KOPT-K1 (cell line): ENCODE measurements at regions not wholly inside any gene's neighbourhood (a gene's known extent, or its start where the extent isn't known, plus 50 kb on each side); places are given as distances from the start of the nearest gene placed in this dataset.

ENCODE experiments used
- H3K27ac ChIP-seq: fragments of 200-600 bp; sonication (generic); 2 replicates; pipeline ENCODE4 v1.5.1; 2016; ENCODE audit warnings: antibody characterized with exemption, mild to moderate bottlenecking, low read depth, low read length; ENCODE audit not compliant: poor library complexity, severe bottlenecking
- H3K36me3 ChIP-seq: fragments of 200-600 bp; sonication (generic); 2 replicates; pipeline ENCODE4 v1.5.1; 2017; ENCODE audit warnings: antibody characterized with exemption, mild to moderate bottlenecking, low read length, moderate library complexity; ENCODE audit not compliant: insufficient read depth
- H3K9me3 ChIP-seq: fragments of 200-600 bp; sonication (generic); 2 replicates; pipeline ENCODE4 v1.5.1; 2017; ENCODE audit warnings: antibody characterized with exemption, low read length, mild to moderate bottlenecking; ENCODE audit not compliant: insufficient read depth, poor library complexity, severe bottlenecking

DNA sequence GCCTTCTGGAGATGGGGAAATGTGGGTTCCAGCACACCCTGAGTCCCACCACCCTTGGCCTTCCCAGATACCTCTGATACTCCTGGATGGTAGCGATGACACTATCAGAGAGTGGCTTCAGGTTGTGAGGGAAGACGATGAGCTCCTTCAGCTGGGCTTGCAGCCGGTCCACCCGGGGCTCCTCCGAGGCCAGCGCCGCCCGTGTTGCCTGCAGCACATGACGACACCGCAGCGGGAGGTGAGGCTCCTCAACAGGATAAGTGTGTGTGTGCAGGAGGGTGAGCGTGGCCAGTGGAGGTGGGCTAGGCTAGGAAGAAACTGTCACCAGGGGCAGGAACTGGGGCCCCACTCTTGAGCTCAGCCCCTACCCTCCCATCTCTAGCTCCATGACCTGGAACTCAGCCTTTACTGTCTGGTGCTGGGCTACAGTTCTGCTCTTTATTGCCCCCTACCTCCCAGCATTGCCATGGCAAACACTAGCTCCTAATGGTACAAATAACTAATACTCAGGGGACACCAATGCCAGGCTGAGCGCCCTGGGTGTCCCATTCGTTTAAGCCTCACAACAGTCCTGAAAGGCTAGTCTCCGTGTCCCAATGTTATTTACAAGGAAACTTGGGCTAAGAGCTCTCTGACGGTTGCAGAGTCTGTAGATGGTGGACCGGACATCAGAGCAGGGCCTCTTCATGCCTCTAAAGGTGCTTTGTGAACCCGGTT, 64.1 kb downstream of the SYNE3 start:
- Histone ChIP-seq H3K27ac (no peak overlapping the region), H3K36me3 (peaks cover 44% of the 10 kb centered on the region; the same call in 1 of the 2 replicates), H3K9me3 (no peaks in the 10 kb centered on the region)

DNA sequence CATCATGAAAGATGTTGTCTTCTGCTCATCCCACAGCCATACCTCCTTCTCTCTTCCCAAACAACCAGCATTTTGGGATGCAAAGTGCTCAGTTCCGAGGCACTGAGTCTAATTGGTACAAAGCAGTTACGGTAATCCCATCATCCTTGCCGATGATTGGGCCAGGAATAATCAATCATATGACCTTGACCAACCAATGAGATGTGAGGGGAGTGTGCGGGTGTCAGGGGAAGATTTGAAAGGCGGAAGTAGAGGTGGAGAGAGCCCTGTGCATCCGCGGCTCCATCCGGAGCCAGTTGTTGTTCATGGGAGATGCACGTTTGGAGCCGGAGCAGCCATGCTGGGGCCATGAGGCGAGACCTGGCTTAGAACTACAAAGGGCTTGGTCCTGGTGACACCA, 67.3 kb downstream of the SYNE3 start:
- H3K36me3 ChIP-seq, result peaks cover 34% of the 10 kb centered on the region; the same call in 1 of the 2 replicates

DNA sequence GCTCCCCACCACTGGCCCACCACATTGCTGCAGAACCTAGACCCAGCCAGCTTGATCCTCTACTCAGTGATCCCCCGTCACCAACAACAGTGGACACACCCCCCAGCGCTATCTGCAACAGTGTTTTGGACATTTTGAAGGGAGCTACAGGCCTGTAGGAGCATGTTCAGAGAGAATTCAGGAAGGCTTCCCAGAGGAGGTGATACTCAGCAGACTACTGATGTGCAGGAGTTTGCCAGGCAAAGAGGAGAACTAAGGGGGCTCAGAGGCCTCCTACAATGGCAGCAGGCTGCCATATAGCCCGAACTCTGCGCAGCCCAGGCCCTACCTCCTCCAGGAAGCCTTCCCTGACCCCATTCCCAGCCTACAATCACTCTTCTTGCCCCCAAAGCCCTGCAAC, 70.0 kb downstream of the SYNE3 start:
- Histone ChIP-seq H3K9me3 (no peaks in the 10 kb centered on the region), H3K36me3 (peaks cover 27% of the 10 kb centered on the region; the same call in 1 of the 2 replicates), H3K27ac (no peak overlapping the region)

More for the DNA sequence above, 67.3 kb downstream of the SYNE3 start:
- H3K27ac ChIP-seq, result no peak overlapping the region
- no peaks in the 10 kb centered on the region for H3K9me3 ChIP-seq

DNA sequence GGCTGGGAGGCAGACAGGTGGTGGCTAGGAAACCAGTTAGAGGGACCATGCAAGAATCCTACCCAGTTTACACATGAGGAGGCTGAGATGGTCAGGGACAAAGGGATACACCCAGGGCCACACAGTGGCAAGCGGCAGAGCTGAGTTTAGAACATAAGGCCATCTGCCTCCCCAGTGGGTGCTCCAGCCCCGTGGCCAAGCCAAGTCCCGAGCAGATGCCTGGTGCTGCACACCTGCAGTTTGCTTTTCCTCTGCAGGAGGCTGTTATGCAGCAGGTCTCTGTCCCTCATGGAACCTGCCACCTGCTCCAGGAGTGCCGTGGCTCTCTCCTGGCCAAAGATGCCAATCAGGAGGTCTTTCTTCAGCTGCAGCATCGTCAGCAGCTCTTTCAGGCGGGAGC, 70.8 kb downstream of the SYNE3 start:
- H3K36me3 ChIP-seq, result peaks cover 19% of the 10 kb centered on the region; the same call in 1 of the 2 replicates
- no peaks in the 10 kb centered on the region for H3K9me3 ChIP-seq
- no peak overlapping the region for H3K27ac ChIP-seq

DNA sequence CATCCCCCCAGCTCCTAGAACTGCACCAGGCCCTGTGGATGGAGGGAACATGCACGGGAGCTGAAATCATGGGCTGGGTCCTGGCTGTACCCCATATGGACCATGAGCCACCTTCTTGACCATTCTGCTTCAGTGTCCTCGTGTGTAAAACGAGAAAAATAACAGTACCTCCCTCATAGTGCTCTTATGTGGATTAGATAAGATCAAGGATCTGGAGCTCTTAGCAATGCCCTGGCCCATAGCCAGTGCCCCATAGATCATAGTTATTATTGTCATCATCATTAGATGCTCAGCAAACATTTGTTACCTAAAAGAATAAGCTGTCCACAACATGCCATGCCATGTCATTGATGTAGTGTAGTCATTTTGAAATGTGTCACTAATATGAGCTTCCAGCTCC, 71.3 kb downstream of the SYNE3 start:
- no peaks in the 10 kb centered on the region for H3K9me3 ChIP-seq

DNA sequence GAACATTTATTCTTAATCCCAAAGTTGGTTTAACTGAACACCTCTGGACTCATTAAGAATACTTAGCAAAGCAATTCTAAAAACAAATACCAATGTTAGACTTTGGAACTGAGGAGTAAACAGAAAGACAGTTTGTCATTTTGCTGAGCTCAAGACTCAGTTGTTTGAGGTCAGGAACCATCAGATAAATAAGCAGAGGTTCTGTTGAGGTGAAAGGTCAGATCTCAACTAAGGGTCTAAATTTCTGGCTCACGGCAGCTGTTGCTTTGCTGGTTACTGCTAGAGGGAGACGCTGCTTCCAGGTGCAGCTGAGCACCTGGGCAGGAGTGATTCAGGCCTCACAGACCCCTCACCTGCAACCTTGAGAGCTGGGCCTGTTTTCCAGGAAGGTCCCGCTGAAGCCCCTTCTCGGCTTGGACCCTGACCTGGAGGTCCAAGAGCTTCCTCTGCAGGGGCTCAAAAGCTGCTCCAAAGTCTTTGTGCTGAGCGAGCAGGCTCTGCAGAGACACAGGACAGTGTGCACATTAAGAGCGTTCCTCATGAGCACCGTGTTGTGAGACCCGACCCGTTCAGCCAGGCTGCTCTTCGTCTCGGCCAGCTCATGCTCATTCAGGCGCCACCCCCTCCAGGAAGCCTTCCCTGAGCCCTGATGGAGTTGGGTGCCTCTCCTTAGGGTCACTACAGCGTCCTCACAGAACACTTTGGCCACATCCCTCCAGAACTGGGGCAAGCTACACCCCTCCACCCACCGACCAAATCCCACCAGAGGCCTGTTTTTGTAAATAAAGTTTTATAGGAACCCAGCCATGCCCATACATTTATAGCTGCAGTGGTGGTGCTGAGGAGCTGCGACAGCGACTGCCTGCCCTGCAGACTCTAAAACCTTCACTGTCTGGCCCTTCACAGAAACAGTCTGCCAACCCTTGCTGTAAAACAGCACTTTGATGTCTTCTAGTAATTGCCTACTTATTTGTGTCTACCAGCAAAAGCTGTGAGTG, 72.0 kb downstream of the SYNE3 start:
- H3K9me3 ChIP-seq, result no peaks in the 10 kb centered on the region
- no peak overlapping the region for H3K27ac ChIP-seq
- peaks cover 16% of the 10 kb centered on the region; the same call in 1 of the 2 replicates for H3K36me3 ChIP-seq

More for the DNA sequence above, 71.3 kb downstream of the SYNE3 start:
- Histone ChIP-seq H3K27ac (no peak overlapping the region), H3K36me3 (peaks cover 17% of the 10 kb centered on the region; the same call in 1 of the 2 replicates)

DNA sequence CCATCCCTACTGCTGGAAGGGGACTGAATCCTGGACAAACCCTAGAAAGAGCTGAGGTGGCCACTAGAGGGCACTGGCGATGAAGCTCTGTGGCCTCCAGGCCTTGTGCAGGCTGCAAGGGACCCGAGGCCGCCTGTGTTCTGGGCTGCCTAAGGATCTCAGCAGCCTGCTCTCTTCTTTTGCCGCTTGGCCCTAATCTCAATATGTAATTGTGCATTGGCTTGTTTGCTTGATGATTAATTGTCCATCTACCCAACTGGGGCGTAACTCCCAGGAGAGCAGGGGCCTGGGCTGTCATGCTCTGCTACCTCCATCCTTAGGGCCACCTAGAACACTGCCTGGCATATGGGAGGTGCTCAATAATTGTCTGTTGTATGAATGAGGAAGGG, 73.8 kb downstream of the SYNE3 start:
- Histone ChIP-seq H3K27ac (no peak overlapping the region), H3K36me3 (peaks cover 14% of the 10 kb centered on the region; the same call in 1 of the 2 replicates), H3K9me3 (no peaks in the 10 kb centered on the region)

DNA sequence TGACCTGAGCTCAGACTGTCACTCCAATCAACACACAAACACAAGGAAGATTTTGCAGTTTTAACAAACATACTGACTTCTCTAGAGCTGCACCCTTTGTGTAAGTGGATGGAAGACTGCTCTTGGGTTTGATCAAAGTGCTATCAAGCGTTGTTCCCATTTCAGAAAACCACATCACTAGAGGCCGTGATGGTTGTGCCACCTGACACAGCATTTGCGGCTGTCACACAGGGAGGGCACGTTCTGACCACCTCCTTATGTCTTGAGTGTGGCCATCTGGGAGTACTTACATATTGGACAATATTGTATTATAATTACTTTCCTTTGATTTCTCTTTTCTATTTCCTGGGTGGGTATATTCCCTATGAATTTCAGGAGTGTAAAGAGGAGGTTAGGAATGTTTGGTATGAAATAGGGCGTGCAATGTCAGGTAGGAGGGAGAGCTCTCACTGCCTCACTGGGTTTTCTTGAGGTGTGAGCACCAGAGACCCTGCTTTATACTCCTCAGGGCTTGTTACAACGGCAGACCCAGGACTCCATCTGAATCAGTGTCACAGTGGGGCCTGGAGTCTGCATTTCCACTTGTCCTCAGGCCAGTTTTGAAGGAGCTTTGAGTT, 74.3 kb downstream of the SYNE3 start:
- Histone ChIP-seq H3K36me3 (peaks cover 19% of the 10 kb centered on the region; the same call in 1 of the 2 replicates), H3K27ac (no peak overlapping the region), H3K9me3 (no peaks in the 10 kb centered on the region)

DNA sequence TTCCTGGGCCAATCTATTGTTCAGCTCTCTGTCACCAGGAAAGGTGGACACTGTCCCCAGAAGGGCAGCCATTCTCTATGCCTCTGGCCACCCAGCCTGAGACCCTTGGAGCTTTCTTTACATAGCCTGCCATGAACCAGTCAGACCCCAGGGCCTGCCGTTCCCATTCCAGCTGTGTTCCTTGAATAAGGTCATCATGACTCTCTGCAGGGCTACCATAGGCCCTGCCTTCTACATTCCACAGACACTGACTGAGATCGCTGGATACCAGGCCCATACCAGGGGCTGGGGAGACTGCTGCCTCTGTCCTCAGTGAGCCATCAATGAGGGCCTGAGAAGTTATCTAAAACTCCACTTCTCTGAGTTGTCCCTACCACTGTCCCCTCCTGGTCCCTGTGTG, 75.5 kb downstream of the SYNE3 start:
- no peak overlapping the region for H3K27ac ChIP-seq
- H3K36me3 ChIP-seq, result peaks cover 30% of the 10 kb centered on the region; the same call in 1 of the 2 replicates
- no peaks in the 10 kb centered on the region for H3K9me3 ChIP-seq

DNA sequence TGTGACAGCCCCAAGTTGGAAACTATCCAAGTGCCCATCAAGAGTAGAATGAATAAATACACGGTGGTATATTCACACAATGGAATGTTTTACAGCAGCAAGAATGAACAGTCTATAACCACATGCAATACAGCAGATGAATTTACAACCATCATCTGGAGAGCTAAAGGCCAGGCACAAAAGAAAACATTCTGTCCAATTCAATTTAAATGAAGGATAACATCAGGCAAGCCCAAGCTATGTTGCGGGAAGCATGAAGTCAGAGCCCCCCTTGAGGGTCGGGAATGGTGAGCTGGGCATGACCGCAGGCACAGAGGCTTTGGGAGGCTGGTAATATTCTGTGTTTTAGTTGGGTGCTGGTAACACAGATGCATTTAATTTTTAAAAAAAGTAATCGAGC, 76.0 kb downstream of the SYNE3 start:
- Histone ChIP-seq H3K36me3 (peaks cover 31% of the 10 kb centered on the region; the same call in 1 of the 2 replicates), H3K9me3 (no peaks in the 10 kb centered on the region), H3K27ac (no peak overlapping the region)

DNA sequence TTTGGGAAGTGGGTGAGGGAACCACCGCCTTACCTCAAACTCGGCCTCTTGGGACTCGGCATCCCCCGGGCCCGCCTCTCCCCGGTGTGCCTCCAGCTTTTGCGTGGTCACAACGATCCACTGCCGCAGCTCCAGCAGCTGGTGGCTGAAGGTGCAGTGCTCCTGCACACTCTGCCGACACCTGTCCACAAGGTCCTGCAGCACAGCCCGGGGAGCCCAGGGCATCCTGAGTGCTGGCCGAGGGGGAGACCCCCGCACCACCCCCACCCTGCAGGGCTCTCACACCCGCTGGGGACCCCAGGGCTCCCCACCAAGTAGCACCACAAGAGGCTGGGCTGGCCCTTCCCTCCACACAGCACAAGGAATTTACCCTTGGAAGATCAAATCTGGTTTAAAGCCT, 76.6 kb downstream of the SYNE3 start:
- no peak overlapping the region for H3K27ac ChIP-seq
- H3K9me3 ChIP-seq, result no peaks in the 10 kb centered on the region
- H3K36me3 ChIP-seq, result peaks cover 31% of the 10 kb centered on the region; the same call in 1 of the 2 replicates

DNA sequence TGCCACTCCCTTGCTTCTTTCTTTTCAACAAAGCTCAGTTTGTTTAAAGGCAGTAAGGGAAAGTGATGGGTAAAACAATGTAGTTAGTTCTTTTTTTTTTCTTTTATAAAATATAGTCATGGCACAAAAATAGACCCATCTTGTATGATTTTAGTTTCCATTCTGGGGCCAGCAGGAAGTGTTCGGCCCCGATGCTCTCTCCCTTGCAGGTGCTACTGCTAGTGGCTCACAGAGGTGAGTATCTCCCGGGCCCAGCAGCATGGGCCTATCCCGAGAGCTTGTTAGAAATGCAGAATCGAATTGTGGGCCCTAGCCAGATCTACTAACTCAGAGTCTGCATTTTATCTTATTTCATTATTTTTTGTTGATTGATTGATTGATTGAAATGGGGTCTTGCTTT, 78.7 kb downstream of the SYNE3 start:
- Histone ChIP-seq H3K27ac (no peak overlapping the region), H3K36me3 (peaks cover 47% of the 10 kb centered on the region; the same call in 1 of the 2 replicates), H3K9me3 (no peaks in the 10 kb centered on the region)

DNA sequence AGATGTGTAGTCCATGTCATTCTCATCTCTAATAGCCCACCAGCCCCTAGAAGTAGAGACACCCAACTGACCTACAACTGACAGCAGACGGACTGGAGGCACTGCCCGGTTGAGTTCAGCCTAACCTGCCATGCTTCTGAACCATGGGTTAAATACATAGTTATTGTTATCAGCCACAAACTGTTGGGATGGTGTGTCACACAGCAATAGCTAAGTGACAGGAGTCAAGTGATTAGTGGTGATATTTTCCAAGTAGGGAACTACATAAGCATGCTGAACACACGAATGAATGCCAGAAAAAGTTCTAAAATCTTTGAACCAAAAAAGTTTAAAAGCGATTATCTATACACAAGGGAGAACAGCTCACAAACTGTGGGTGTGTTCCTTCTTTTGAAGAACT, 80.1 kb downstream of the SYNE3 start:
- H3K36me3 ChIP-seq, result peaks cover 58% of the 10 kb centered on the region; the same call in 1 of the 2 replicates
- H3K27ac ChIP-seq, result no peak overlapping the region

DNA sequence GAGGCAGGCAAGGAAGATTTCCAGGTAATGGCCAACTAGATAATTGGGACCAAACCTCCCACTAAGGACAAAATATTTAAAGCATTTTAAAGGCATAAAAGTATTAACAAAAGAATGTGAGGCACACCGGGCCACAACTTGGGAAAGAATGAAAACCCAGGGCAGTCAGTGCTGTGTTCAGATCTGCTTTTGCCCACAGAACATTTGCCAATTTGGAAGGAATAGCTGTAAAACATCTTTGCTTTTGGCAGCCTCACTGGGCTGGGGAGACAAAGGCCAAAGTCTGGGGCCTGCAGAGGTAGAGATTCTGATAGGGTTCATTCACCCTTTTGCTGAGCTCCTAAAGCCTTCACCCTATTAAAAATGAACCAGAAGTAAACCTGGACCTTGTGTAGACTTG, 82.3 kb downstream of the SYNE3 start:
- Histone ChIP-seq H3K27ac (no peak overlapping the region), H3K9me3 (no peaks in the 10 kb centered on the region), H3K36me3 (peaks cover 56% of the 10 kb centered on the region; the same call in 1 of the 2 replicates)

More for the DNA sequence above, 80.1 kb downstream of the SYNE3 start:
- H3K9me3 ChIP-seq, result no peaks in the 10 kb centered on the region

DNA sequence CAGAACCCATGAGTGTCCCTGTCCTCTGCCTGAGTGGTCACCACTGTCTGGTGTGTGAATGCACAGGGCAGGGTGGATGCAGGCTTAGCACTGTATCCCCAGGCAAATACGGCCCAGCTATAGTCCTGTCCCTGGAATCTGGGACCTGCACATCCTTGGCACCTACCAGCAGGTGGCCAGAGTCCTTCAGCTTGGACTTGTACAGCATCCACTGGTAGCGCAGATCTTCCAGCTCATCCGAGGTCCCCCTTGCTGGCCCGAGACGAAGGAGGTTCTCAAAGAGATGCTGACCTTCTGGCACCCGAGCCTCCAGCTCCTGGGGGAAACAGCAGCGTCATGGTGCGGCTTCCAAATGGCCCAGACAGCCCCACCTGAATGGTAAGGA, 83.4 kb downstream of the SYNE3 start:
- Histone ChIP-seq H3K36me3 (peaks cover 47% of the 10 kb centered on the region; the same call in 1 of the 2 replicates), H3K27ac (no peak overlapping the region), H3K9me3 (no peaks in the 10 kb centered on the region)
